C4-2B (cell line): ENCODE measurements at regions not wholly inside any gene's neighbourhood (a gene's known extent, or its start where the extent isn't known, plus 50 kb on each side); places are given as distances from the start of the nearest gene placed in this dataset.
"Not testable (repeated sequence)": the region's sequence is repeated elsewhere in the genome, so short reads cannot be mapped to it uniquely, and the experiment has no call there.

ENCODE experiments used
- H3K27ac ChIP-seq: fragments of 450-650 bp; 2 replicates; pipeline ENCODE4 v1.5.1; 2017
- CTCF ChIP-seq: fragments of 450-650 bp; conservative IDR thresholded peaks from 2 replicates; pipeline ENCODE4 v1.5.1; 2017; ENCODE audit warnings: mild to moderate bottlenecking
- ZFX ChIP-seq: fragments of 450-650 bp; IDR thresholded peaks from 2 replicates; pipeline ENCODE4 v1.6.1; 2017

- H3K27ac ChIP-seq = no peak overlapping the region
- TF ChIP-seq CTCF (no peak), ZFX (no peak)
These were observed 316.0 kb upstream of the PAPPA start for GRCh38 chr9:115837618-115838017.

GRCh38 chr9:115838417-115838816 is 315.2 kb upstream of the PAPPA start:
- no peak for TF ChIP-seq CTCF
- TF ChIP-seq ZFX = no peak
- H3K27ac ChIP-seq = no peak overlapping the region

GRCh38 chr9:115844433-115844832 is 309.2 kb upstream of the PAPPA start:
- not testable (repeated sequence) for H3K27ac ChIP-seq

GRCh38 chr9:115845648-115846312 is 307.8 kb upstream of the PAPPA start:
- TF ChIP-seq CTCF (no peak), ZFX (no peak)
- no peak overlapping the region for H3K27ac ChIP-seq

GRCh38 chr9:115847216-115847615 is 306.4 kb upstream of the PAPPA start:
- H3K27ac ChIP-seq = no peak overlapping the region
- TF ChIP-seq CTCF (no peak), ZFX (no peak)

GRCh38 chr9:115849679-115850412 is 303.7 kb upstream of the PAPPA start:
- no peak for TF ChIP-seq CTCF
- no peak for TF ChIP-seq ZFX
- no peak overlapping the region for H3K27ac ChIP-seq

GRCh38 chr9:115850548-115851304 is 302.9 kb upstream of the PAPPA start:
- TF ChIP-seq ZFX = no peak
- no peak overlapping the region for H3K27ac ChIP-seq

- no peak for TF ChIP-seq ZFX
- TF ChIP-seq CTCF = no peak
- H3K27ac ChIP-seq = no peak overlapping the region
These were observed 298.0 kb upstream of the PAPPA start for GRCh38 chr9:115855458-115856133.

- not testable (repeated sequence) for H3K27ac ChIP-seq
These were observed 295.2 kb upstream of the PAPPA start for GRCh38 chr9:115858421-115858820.
